AG04450 (cell line): ENCODE measurements at regions not wholly inside any gene's neighbourhood (a gene's known extent, or its start where the extent isn't known, plus 50 kb on each side); places are given as distances from the start of the nearest gene placed in this dataset.
"Not testable (repeated sequence)": the region's sequence is repeated elsewhere in the genome, so short reads cannot be mapped to it uniquely, and the experiment has no call there.

ENCODE experiments used
- CTCF ChIA-PET: fragments of 300-600, 350-600 bp; formaldehyde crosslinking; extraction: SDS; loops from one replicate; lab custom pipeline; 2022; ENCODE audit warnings: antibody characterized with exemption, inconsistent platforms; lab: Charles Lee
- POLR2A ChIA-PET: fragments of 350-600 bp; formaldehyde crosslinking; extraction: SDS; loops from one replicate; lab custom pipeline; 2021; ENCODE audit warnings: antibody characterized with exemption, inconsistent platforms; lab: Yijun Ruan, JAX
- DNase-seq: peaks from one replicate; pipeline ENCODE4 v3.0.0-alpha.2; 2011; ENCODE audit warnings: low read depth, low spot score
- H3K27ac ChIP-seq: one replicate; pipeline ENCODE4 v1.5.1; 2012; ENCODE audit warnings: low read depth, low read length, control low read depth
- H3K27me3 ChIP-seq: one replicate; pipeline ENCODE4 v1.6.0; 2012; ENCODE audit warnings: low read length; ENCODE audit not compliant: control insufficient read depth, insufficient read depth
- H3K4me3 ChIP-seq: 2 replicates; pipeline ENCODE4 v1.5.1; 2011; ENCODE audit warnings: mild to moderate bottlenecking, low read depth, low read length, control low read depth
- H3K9me3 ChIP-seq: 2 replicates; pipeline ENCODE4 v1.5.1; 2012; ENCODE audit warnings: low read length; ENCODE audit not compliant: control insufficient read depth, insufficient read depth
- CTCF ChIP-seq: IDR thresholded peaks from 2 replicates; pipeline ENCODE4 v1.5.1; 2011; ENCODE audit warnings: low read depth, low read length, control low read depth, inconsistent platforms

DNA sequence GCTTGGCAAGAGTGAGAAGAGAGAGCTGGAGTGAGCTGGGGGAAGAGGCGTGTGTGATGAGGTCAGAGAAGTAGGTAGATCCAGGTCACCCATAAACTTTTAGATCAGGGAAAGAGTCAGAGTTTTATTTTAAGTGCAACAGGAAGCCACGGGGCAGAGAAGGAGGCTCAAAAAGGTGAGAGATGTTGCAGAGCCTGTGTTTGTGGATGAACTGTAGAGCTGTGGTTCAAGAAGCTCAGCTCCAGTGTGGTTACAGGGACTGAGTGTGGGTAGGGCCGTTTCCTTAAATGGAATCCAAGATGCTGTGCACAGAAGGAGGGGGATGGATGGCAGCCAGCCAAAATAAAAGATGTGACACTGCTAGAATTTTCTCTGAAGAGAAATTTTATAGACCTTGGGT, 337.2 kb downstream of the SATB1 start:
- DNase-seq, result no peak
- ChIA-PET CTCF (no interaction called here), POLR2A (no interaction called here)
- no peaks in the 10 kb centered on the region for H3K9me3 ChIP-seq
- H3K4me3 ChIP-seq, result no peak overlapping the region
- H3K27me3 ChIP-seq, result no peaks in the 10 kb centered on the region
- H3K27ac ChIP-seq, result no peak overlapping the region
- no peak for TF ChIP-seq CTCF

- TF ChIP-seq CTCF, result no peak
Observed at GRCh38 chr3:18086760-18087159, 338.4 kb downstream of the SATB1 start.

DNA sequence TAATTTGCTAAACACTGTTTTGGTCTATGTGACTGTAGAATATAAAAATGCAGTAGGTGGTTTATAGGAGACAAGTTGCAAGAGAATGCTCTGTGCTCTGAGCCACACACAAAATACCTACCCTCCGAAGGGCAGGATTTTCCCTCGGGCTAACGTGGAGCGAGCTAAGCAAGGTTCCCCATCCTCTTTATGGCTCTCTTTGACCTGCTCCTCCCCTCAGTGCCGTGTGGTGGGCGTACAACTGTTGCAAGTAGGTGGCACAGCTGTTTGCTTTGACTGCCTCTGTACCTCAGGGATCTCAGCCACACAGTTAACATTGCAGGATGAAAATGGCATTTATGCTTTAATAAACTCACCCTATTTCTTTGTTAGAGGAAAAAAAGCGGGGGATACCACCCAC, 339.1 kb downstream of the SATB1 start:
- H3K9me3 ChIP-seq, result no peaks in the 10 kb centered on the region
- CTCF ChIA-PET, result no interaction called here
- H3K4me3 ChIP-seq, result no peak overlapping the region
- H3K27ac ChIP-seq, result no peak overlapping the region
- TF ChIP-seq CTCF, result no peak
- no peak for DNase-seq
- POLR2A ChIA-PET, result no interaction called here
- H3K27me3 ChIP-seq, result no peaks in the 10 kb centered on the region

More at GRCh38 chr3:18086760-18087159, 338.4 kb downstream of the SATB1 start:
- H3K27ac ChIP-seq, result no peak overlapping the region
- ChIA-PET CTCF (no interaction called here), POLR2A (no interaction called here)
- H3K4me3 ChIP-seq, result no peak overlapping the region
- H3K9me3 ChIP-seq, result no peaks in the 10 kb centered on the region
- H3K27me3 ChIP-seq, result no peaks in the 10 kb centered on the region
- DNase-seq, result no peak

- H3K9me3 ChIP-seq, result no peaks in the 10 kb centered on the region
- ChIA-PET CTCF (no interaction called here), POLR2A (no interaction called here)
Observed at GRCh38 chr3:18085429-18085828, 339.7 kb downstream of the SATB1 start.

DNA sequence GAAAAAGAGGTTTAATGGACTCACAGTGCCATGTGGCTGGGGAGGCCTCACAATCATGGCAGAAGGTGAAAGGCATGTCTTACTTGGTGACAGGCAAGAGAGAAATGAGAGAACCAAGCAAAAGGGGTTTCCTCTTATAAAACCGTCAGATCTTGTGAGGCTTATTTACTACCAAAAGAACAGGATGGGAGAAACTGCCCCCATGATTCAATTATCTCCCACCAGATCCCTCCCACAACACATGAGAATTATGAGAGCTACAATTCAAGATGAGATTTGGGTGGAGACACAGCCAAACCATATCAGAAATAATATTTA, 340.8 kb upstream of the TBC1D5 start:
- H3K9me3 ChIP-seq, DNase-seq, H3K4me3 ChIP-seq, CTCF ChIA-PET, H3K27ac ChIP-seq, H3K27me3 ChIP-seq, POLR2A ChIA-PET: not testable (repeated sequence)

More at GRCh38 chr3:18085429-18085828, 339.7 kb downstream of the SATB1 start:
- Histone ChIP-seq H3K27me3 (no peaks in the 10 kb centered on the region), H3K27ac (no peak overlapping the region), H3K4me3 (no peak overlapping the region)
- DNase-seq, result no peak
- TF ChIP-seq CTCF, result no peak
